SK-N-MC (cell line): ENCODE measurements at regions not wholly inside any gene's neighbourhood (a gene's known extent, or its start where the extent isn't known, plus 50 kb on each side); places are given as distances from the start of the nearest gene placed in this dataset.

ENCODE experiments used
- DNase-seq: peaks from one replicate; pipeline ENCODE4 v3.0.0-alpha.2; 2011; ENCODE audit warnings: low read depth, low spot score
- H3K27ac ChIP-seq: fragments of 200-600 bp; sonication (generic); 2 replicates; pipeline ENCODE4 v1.5.1; 2016; ENCODE audit warnings: mixed run types
- H3K36me3 ChIP-seq: fragments of 200-600 bp; sonication (generic); 2 replicates; pipeline ENCODE4 v1.6.1; 2017; ENCODE audit warnings: antibody characterized with exemption, low read length, mixed read lengths; ENCODE audit not compliant: insufficient read depth
- H3K4me3 ChIP-seq: fragments of 200-600 bp; sonication (generic); 2 replicates; pipeline ENCODE4 v1.5.1; 2016
- H3K9ac ChIP-seq: fragments of 200-600 bp; sonication (generic); 2 replicates; pipeline ENCODE4 v1.8.0; 2017; ENCODE audit warnings: mixed run types, mixed read lengths; ENCODE audit not compliant: insufficient read length
- H3K9me3 ChIP-seq: fragments of 200-600 bp; sonication (generic); 2 replicates; pipeline ENCODE4 v1.6.1; 2017; ENCODE audit warnings: low read depth, mild to moderate bottlenecking, antibody characterized with exemption, low read length, moderate library complexity, mixed read lengths
- EZH2 ChIP-seq: fragments of 200-600 bp; sonication (generic); IDR thresholded peaks from one replicate; pipeline ENCODE4 v1.6.1; 2017; ENCODE audit warnings: antibody characterized with exemption
- FOXP2 ChIP-seq: optimal IDR thresholded peaks from 2 replicates; pipeline ENCODE3; 2011; ENCODE audit warnings: mild to moderate bottlenecking, moderate library complexity; ENCODE audit not compliant: insufficient read depth; ENCODE audit errors: extremely low read length, control extremely low read depth
- POLR2AphosphoS5 ChIP-seq: IDR thresholded peaks from 2 replicates; pipeline ENCODE4 v1.6.1; 2012; ENCODE audit warnings: mild to moderate bottlenecking, low read depth, low read length, borderline replicate concordance

DNA sequence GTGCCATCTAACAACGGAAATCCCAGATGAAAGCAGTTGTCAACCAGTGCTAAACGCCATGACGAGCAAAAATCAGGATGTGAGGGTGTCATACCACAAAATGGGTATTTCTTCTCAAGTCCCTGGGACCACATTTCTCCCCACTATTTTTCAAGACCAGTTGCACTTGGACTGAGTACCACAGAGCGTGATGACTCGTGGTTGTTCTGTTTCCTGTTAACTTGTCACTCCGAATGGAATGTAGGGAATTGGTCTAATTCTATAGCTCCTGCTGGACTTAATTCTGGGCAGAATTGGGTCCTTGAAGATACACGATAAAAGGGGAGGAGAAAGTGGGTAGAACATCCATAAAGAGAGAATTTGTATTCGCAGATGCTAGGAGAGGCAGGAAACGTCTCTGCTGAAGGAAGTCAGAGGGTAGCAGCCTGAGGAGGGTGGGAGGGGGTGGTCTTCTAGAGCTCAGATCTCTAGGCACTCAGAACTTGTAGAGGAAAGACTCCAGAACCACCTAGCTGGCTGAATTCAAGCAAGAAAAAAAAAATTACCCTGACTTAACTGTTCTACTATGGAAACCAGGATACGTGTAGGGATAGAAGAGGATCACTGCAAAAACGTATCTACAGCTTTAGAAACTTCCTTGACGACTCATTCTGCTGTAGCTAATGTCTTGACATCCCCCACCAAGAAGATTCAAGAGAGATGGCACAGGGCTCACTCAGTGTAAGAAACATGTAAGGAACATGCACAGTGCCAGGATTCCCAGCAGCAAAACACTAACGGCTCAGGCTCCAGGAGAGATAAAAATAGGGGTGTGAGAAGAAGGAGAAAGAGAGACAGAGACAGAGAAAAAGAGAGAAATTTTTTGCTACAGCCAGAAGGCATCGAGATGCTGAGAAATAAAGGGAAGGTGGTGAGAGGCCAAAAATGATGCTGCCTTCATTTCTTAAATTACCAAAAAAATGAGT, 494.7 kb downstream of the CD83 start:
- peaks cover 7% of the 10 kb centered on the region; the same call in 1 of the 2 replicates for H3K9me3 ChIP-seq
- TF ChIP-seq EZH2 (no peak), POLR2AphosphoS5 (no peak), FOXP2 (no peak)
- no peaks in the 10 kb centered on the region for H3K36me3 ChIP-seq
- H3K27ac ChIP-seq, result no peak overlapping the region
- no peak overlapping the region for H3K4me3 ChIP-seq
- DNase-seq, result no peak
- no peak overlapping the region for H3K9ac ChIP-seq

DNA sequence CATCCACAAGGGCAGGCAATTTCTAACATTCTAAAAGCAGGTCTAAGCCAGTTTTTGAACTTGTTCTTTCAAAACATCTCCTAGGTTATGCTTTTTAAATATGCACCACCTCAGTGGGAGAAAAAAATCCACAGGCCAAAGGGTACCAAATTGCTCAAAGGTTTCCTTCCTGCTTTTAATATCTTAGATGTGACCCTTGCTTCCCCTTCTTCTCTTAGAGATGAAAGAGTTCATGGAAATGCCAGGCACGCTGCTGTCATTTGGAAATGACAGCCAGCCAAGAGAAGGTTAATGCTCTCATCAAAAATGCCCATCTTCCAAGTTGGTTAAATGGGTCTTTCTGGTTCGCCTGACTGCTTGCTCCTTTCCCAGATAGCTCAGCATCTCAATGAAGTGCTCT, 497.1 kb downstream of the CD83 start:
- no peak overlapping the region for H3K4me3 ChIP-seq
- no peak overlapping the region for H3K27ac ChIP-seq
- H3K9ac ChIP-seq, result no peak overlapping the region
- H3K36me3 ChIP-seq, result no peaks in the 10 kb centered on the region
- TF ChIP-seq FOXP2 (no peak), EZH2 (no peak)
- H3K9me3 ChIP-seq, result peaks cover 7% of the 10 kb centered on the region; the same call in 1 of the 2 replicates
- DNase-seq, result no peak

DNA sequence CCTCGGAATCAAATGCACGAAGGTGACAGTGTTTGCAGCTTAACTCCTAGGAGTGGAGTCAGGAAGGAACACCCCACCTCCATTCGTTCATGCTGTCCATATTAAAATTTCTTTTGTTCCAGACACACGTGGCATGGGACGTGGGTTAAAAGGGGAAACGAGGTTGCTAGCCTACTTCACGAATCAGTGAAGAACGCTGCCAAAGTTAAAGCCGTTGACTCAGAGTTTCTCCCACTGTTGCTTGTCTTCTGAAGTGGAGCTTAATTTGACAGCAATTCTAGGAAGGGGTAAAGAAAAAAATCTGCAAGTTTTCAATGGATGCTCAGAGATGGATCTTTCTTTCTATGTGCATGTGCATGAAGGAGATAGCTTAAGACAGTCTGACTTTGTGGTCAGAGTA, 499.1 kb downstream of the CD83 start:
- Histone ChIP-seq H3K4me3 (no peak overlapping the region), H3K27ac (peak overlapping the region; percentile 58; the same call in 1 of the 2 replicates), H3K36me3 (no peaks in the 10 kb centered on the region), H3K9ac (no peak overlapping the region), H3K9me3 (peaks cover 7% of the 10 kb centered on the region; the same call in 1 of the 2 replicates)
- TF ChIP-seq FOXP2, result no peak
- no peak for TF ChIP-seq EZH2
- no peak for DNase-seq

DNA sequence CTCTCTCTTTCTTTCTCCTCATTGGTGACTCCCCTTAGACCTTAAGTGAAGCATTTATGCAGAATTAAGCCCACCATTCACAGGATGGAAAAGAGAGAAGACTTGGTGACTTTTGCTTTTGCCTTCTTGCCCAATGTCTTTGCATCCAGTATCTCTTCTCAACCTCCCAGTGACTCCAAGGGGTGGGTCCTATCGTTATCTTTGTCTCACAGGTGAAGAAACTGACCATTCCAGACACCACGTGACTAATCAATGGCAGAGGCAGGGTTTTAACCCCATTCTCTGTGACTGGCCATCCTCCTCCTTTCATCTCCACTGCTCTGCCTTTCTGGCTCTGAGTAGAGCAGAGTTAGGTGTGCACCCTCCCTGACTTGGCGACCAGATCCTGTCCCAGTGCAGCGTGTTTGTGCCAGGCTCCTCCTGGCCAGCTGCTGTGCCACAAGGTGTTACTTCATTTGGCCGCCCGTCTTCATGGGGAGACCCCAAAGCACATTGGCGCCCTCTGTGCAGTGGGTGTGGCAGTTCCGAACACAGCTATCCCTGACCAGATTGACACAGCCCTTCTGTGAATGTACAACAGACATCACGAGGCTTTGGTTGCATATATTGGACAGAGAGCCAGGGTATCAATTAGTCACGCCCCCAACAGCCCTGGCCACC, 501.3 kb downstream of the CD83 start:
- H3K9me3 ChIP-seq, result peaks cover 7% of the 10 kb centered on the region; the same call in 1 of the 2 replicates
- no peaks in the 10 kb centered on the region for H3K36me3 ChIP-seq
- H3K27ac ChIP-seq, result no peak overlapping the region
- no peak overlapping the region for H3K4me3 ChIP-seq
- H3K9ac ChIP-seq, result no peak overlapping the region
- DNase-seq, result no peak
- TF ChIP-seq EZH2 (no peak), FOXP2 (no peak), POLR2AphosphoS5 (no peak)

DNA sequence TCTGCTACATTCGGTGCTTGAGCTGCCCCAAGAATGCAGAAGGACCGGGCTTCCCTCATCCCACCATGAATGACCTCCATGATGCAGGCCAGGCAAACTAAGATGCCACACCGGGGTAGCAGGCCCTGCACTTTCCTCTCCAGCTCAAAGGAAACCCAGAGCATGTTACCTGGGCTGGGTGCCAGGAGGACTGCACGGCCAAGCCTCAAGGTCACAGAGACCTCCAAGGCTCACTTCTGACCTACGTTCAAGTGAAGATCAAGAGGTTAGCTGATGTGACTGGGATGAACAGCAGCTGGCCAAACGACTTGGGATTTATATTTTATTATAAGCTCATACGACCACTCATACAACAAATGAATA, 501.8 kb downstream of the CD83 start:
- no peaks in the 10 kb centered on the region for H3K36me3 ChIP-seq
- H3K27ac ChIP-seq, result no peak overlapping the region
- no peak for DNase-seq
- no peak overlapping the region for H3K9ac ChIP-seq
- H3K4me3 ChIP-seq, result no peak overlapping the region
- TF ChIP-seq EZH2 (no peak), POLR2AphosphoS5 (no peak), FOXP2 (no peak)
- H3K9me3 ChIP-seq, result peaks cover 7% of the 10 kb centered on the region; the same call in 1 of the 2 replicates

DNA sequence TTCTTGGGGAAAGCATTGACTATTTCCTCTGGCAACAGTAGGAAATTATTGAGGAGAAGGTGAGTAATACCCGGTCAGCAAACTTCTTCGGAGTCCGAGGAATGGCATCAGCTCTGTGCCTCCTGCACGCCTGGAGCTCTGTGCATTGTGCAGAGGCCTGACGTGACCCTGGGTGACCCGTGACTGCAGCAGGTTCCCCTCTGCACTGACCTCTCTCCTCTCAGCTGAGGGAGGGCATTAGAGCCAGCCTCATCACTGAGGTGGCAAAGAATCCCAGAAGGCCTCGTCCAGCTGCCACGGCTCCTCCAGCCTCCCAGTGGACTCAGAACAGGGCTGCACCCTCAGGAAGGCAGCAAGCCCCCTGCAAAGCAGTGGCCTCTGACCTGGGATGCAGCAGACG, 502.9 kb downstream of the CD83 start:
- TF ChIP-seq POLR2AphosphoS5 (no peak), EZH2 (no peak), FOXP2 (no peak)
- H3K9ac ChIP-seq, result no peak overlapping the region
- no peaks in the 10 kb centered on the region for H3K36me3 ChIP-seq
- peaks cover 4% of the 10 kb centered on the region; the same call in 1 of the 2 replicates for H3K9me3 ChIP-seq
- H3K4me3 ChIP-seq, result no peak overlapping the region
- H3K27ac ChIP-seq, result no peak overlapping the region
- DNase-seq, result no peak

DNA sequence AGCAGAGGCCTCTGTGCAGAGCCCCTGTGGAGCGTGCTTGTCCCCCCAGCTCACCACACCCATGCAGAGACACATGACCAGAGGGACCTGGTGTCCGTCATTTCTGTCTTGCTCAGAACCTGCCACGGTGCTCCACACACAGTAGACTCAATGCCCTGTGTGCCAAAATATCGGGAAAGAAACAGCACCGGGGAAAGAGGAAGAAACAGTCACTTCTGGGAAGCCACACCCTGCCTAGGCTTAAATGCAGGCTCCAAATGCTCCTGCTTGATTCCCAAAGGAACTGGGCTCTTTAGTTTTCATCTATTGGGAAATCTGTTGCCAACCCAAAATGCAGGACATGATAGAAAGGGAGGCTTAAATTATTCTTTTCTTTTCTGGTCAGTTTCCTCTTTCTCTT, 503.9 kb downstream of the CD83 start:
- H3K4me3 ChIP-seq, result no peak overlapping the region
- TF ChIP-seq EZH2, result no peak
- no peak for TF ChIP-seq FOXP2
- no peak for TF ChIP-seq POLR2AphosphoS5
- H3K27ac ChIP-seq, result no peak overlapping the region
- no peaks in the 10 kb centered on the region for H3K36me3 ChIP-seq
- H3K9ac ChIP-seq, result peak overlapping the region; percentile 26
- DNase-seq, result no peak
- no peaks in the 10 kb centered on the region for H3K9me3 ChIP-seq

DNA sequence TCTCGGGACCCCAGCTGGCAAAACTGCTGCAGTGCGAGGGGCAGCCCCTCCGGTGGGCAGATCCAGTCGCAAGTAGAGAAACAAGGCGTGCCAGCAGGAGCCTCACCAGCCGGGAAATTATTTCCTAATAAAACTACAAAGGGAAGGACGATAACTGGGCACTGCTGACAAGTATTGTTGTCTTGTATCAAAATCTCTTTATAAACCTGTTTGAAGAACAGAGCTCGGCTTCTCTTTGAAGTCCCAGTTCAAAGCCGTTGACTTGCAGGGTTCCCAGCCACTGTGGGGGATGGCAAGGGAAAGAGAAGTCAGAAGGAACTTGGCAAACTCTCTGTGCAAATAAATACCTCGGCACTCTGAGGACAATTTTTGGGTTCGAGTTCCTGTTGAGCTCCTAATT, 504.5 kb downstream of the CD83 start:
- no peak for DNase-seq
- Histone ChIP-seq H3K4me3 (no peak overlapping the region), H3K27ac (no peak overlapping the region)

More for the DNA sequence above, 504.5 kb downstream of the CD83 start:
- H3K36me3 ChIP-seq, result no peaks in the 10 kb centered on the region
- H3K9ac ChIP-seq, result no peak overlapping the region
- no peaks in the 10 kb centered on the region for H3K9me3 ChIP-seq
- TF ChIP-seq EZH2, result no peak
- no peak for TF ChIP-seq POLR2AphosphoS5
- no peak for TF ChIP-seq FOXP2
